ENCODE measurements at regions not wholly inside any gene's neighbourhood (a gene's known extent, or its start where the extent isn't known, plus 50 kb on each side); places are given as distances from the start of the nearest gene placed in this dataset.

DNA sequence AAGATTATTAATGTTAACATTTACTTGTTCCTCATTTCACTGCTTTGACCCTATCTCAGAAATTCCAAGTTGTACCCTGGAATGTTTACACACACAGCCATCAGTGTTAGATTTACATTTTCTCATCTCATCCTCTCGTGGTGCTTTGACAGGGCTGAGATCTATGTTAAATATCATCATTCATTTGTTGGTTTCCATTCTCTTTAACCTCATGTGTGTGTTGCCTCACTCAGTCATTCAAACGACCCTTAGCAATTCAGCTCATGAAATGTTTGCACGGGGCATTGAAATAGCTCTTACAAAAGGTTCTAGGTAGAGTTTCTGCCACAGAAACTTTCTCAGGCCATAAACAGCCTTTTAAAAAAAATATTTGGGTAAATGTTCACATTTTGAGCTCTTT is 369.6 kb upstream of the MAF start:
- ChIA-PET POLR2A (no interaction called here), CTCF (no interaction called here)
- H3K9me3 Mint-ChIP-seq, result no peaks in the 10 kb centered on the region
- no peak for DNase-seq
- no peaks in the 10 kb centered on the region for H3K4me1 Mint-ChIP-seq
- H3K36me3 Mint-ChIP-seq (ENCODE audit: low read depth), result no peaks in the 10 kb centered on the region
- H3K27me3 Mint-ChIP-seq, result no peaks in the 10 kb centered on the region
- H3K4me3 Mint-ChIP-seq, result no peak overlapping the region
- H3K27ac Mint-ChIP-seq, result no peak overlapping the region

- Mint-ChIP-seq H3K9me3 (no peaks in the 10 kb centered on the region), H3K4me3 (no peak overlapping the region), H3K27me3 (no peaks in the 10 kb centered on the region), H3K36me3 (ENCODE audit: low read depth) (no peaks in the 10 kb centered on the region), H3K4me1 (no peaks in the 10 kb centered on the region), H3K27ac (no peak overlapping the region)
- no peak for DNase-seq
- ChIA-PET POLR2A (no interaction called here), CTCF (no interaction called here)
Measured at GRCh38 chr16:79969458-79969857, 368.9 kb upstream of the MAF start.

DNA sequence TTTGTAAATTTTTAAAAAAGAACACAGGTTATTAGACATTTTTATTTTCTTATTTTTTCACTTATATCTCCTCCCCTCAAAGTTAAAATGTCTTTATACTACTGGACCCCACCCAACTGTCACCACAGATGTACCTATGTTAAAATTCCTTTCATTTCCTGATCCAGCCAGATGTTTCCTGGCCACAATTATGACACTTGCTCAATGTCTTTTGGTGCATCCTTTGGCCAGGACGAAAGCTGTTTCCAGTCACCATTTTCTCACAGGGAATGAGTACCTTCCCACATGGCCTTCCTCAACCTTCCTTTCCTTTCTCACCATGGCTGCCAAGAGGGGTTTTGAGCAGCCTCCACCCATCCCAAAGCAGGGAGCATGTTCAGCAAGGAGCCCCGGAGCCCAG is 365.7 kb upstream of the MAF start:
- ChIA-PET POLR2A (interaction anchor here (0.7 kb wide), 1 partner anchor 10 kb away, joined by 3 read pairs; no protein-coding TSS in a partner anchor), CTCF (no interaction called here)

DNA sequence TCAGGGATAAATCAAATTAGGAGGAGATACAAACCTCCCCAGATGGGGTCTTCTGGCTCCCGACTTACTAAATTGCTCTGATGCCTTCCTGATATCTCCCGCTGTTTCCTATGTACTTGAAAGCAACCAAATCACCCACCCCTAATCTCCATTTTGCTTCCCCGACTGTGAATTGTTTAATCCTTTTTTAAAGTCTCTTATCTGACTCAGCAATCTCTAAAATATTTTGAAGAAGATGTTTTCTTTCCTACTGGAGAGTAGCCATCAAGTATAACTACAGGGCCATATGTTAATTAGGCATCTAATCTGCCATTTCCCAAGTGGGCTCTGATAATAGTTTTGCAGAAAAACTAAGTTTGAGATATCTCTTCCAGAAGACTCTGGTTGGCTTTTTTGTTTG is 365.2 kb upstream of the MAF start:
- peaks cover 3% of the 10 kb centered on the region for H3K27me3 Mint-ChIP-seq
- no peak overlapping the region for H3K4me3 Mint-ChIP-seq
- H3K27ac Mint-ChIP-seq, result no peak overlapping the region
- H3K9me3 Mint-ChIP-seq, result no peaks in the 10 kb centered on the region
- H3K4me1 Mint-ChIP-seq, result no peaks in the 10 kb centered on the region
- no peaks in the 10 kb centered on the region for H3K36me3 Mint-ChIP-seq (ENCODE audit: low read depth)
- DNase-seq, result no peak
- CTCF ChIA-PET, result no interaction called here
- POLR2A ChIA-PET, result no interaction called here

More for the DNA sequence above, 365.7 kb upstream of the MAF start:
- H3K4me1 Mint-ChIP-seq, result no peaks in the 10 kb centered on the region
- no peak for DNase-seq
- no peaks in the 10 kb centered on the region for H3K36me3 Mint-ChIP-seq (ENCODE audit: low read depth)
- H3K27me3 Mint-ChIP-seq, result peaks cover 3% of the 10 kb centered on the region
- H3K27ac Mint-ChIP-seq, result no peak overlapping the region
- H3K4me3 Mint-ChIP-seq, result no peak overlapping the region
- H3K9me3 Mint-ChIP-seq, result no peaks in the 10 kb centered on the region

GRCh38 chr16:79964104-79964503 is 363.6 kb upstream of the MAF start:
- Mint-ChIP-seq H3K36me3 (ENCODE audit: low read depth) (no peaks in the 10 kb centered on the region), H3K27ac (no peak overlapping the region), H3K27me3 (peaks cover 3% of the 10 kb centered on the region), H3K4me1 (no peaks in the 10 kb centered on the region), H3K9me3 (no peaks in the 10 kb centered on the region), H3K4me3 (no peak overlapping the region)
- ChIA-PET CTCF (no interaction called here), POLR2A (no interaction called here)
- DNase-seq, result no peak

DNA sequence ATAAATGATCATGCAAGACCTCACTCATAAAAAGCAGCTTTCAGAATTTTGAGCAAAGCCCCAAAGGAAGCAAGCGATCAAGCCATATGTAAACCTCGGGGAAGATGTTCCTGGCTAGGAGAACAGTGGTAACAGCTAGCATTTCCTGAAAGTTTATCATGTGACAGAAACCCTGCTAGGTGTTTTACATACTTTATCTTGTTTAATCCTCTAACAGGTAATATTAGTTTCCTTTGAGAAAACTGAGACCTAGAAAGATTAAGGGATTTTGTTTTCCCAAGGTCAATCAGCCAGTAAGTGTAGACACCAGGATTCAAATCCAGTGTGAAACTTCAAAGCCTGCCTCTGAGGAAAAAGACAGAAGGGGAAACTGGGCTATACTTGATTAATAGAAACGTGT is 362.4 kb upstream of the MAF start:
- ChIA-PET CTCF (no interaction called here), POLR2A (no interaction called here)
- no peak overlapping the region for H3K27ac Mint-ChIP-seq

DNA sequence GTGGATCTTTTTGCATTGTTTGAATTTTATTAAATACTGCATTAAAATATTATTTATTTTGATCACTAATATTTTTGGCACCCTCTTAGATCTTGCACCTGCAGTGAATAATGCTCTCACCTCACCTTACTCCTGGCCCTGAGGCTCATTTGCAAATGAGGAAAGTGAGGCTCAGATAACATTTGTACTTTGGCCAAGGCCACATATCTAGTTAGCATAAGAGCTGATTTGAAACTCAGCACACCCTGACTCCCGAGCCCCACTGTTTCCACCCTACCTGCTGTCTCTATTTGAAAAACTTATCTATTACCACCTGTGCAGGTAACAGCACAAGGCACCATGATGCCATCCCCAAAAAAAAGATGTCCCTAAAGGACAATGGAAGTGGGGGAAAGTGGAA is 358.7 kb upstream of the MAF start:
- Mint-ChIP-seq H3K27me3 (peaks cover 3% of the 10 kb centered on the region), H3K36me3 (ENCODE audit: low read depth) (no peaks in the 10 kb centered on the region)
- CTCF ChIA-PET, result no interaction called here

More for the DNA sequence above, 362.4 kb upstream of the MAF start:
- Mint-ChIP-seq H3K36me3 (ENCODE audit: low read depth) (no peaks in the 10 kb centered on the region), H3K4me3 (no peak overlapping the region), H3K9me3 (no peaks in the 10 kb centered on the region), H3K27me3 (peaks cover 3% of the 10 kb centered on the region), H3K4me1 (no peaks in the 10 kb centered on the region)
- DNase-seq, result no peak

DNA sequence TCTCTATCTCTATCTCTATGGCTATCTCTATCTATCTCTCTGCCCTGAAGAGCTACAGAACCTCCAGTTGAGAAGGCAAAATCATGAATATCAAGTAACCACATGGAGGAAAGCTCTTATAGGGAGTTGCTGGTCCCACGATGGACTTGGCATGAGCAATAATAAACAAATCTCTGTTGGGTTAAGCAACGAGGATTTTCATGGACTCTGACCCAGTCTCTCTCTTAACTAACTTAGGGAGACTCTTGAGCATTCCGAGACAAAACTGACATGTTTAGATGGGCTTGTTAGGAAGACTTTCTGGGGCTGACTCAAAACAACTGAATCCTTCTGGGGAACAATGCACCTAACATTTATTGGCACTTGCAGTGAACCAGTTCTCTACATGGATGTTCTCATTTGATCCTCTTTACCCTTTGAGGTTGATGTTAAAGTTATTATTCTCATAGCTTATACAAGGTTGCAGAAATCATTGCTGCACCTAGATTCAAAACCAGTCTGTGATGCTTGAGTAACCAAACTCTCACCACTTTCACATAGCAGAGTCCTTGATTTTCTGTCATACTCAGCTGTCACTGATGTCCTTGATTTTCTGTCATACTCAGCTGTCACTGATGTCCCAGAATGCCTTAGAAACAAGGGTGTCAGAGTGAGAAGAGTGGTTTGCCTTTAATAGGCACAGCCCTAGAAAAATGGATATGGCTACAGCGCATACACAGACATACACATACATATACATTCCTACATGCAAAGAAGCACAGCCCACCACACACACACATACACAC is 354.6 kb upstream of the MAF start:
- no peaks in the 10 kb centered on the region for H3K4me1 Mint-ChIP-seq
- DNase-seq, result no peak
- no peak overlapping the region for H3K4me3 Mint-ChIP-seq
- ChIA-PET CTCF (no interaction called here), POLR2A (no interaction called here)
- peaks cover 7% of the 10 kb centered on the region for H3K27me3 Mint-ChIP-seq
- H3K9me3 Mint-ChIP-seq, result peaks cover 4% of the 10 kb centered on the region
- H3K36me3 Mint-ChIP-seq (ENCODE audit: low read depth), result no peaks in the 10 kb centered on the region
- no peak overlapping the region for H3K27ac Mint-ChIP-seq

More for the DNA sequence above, 358.7 kb upstream of the MAF start:
- Mint-ChIP-seq H3K27ac (no peak overlapping the region), H3K4me1 (no peaks in the 10 kb centered on the region), H3K9me3 (peaks cover 4% of the 10 kb centered on the region), H3K4me3 (no peak overlapping the region)
- DNase-seq, result no peak
- POLR2A ChIA-PET, result no interaction called here

- DNase-seq, result no peak
- Mint-ChIP-seq H3K4me3 (no peak overlapping the region), H3K36me3 (ENCODE audit: low read depth) (no peaks in the 10 kb centered on the region), H3K27ac (no peak overlapping the region), H3K27me3 (peaks cover 19% of the 10 kb centered on the region), H3K4me1 (peaks cover 3% of the 10 kb centered on the region), H3K9me3 (peaks cover 2% of the 10 kb centered on the region)
- ChIA-PET POLR2A (no interaction called here), CTCF (no interaction called here)
Measured at GRCh38 chr16:79950932-79951719, 350.6 kb upstream of the MAF start.

- Mint-ChIP-seq H3K4me1 (peaks cover 3% of the 10 kb centered on the region), H3K36me3 (ENCODE audit: low read depth) (no peaks in the 10 kb centered on the region), H3K4me3 (no peak overlapping the region), H3K27ac (no peak overlapping the region), H3K9me3 (no peaks in the 10 kb centered on the region), H3K27me3 (peaks cover 19% of the 10 kb centered on the region)
- ChIA-PET POLR2A (no interaction called here), CTCF (no interaction called here)
- no peak for DNase-seq
Measured at GRCh38 chr16:79949417-79949816, 348.9 kb upstream of the MAF start.

- POLR2A ChIA-PET, result no interaction called here
- DNase-seq, result no peak
- Mint-ChIP-seq H3K27me3 (peaks cover 19% of the 10 kb centered on the region), H3K36me3 (ENCODE audit: low read depth) (no peaks in the 10 kb centered on the region), H3K9me3 (no peaks in the 10 kb centered on the region), H3K27ac (no peak overlapping the region), H3K4me3 (no peak overlapping the region), H3K4me1 (peaks cover 3% of the 10 kb centered on the region)
- CTCF ChIA-PET, result no interaction called here
Measured at GRCh38 chr16:79947771-79948170, 347.2 kb upstream of the MAF start.

- H3K27me3 Mint-ChIP-seq, result peaks cover 18% of the 10 kb centered on the region
- H3K27ac Mint-ChIP-seq, result no peak overlapping the region
- ChIA-PET CTCF (no interaction called here), POLR2A (no interaction called here)
- H3K36me3 Mint-ChIP-seq (ENCODE audit: low read depth), result no peaks in the 10 kb centered on the region
- no peaks in the 10 kb centered on the region for H3K9me3 Mint-ChIP-seq
- H3K4me1 Mint-ChIP-seq, result peaks cover 3% of the 10 kb centered on the region
- no peak for DNase-seq
- H3K4me3 Mint-ChIP-seq, result no peak overlapping the region
Measured at GRCh38 chr16:79946252-79946651, 345.7 kb upstream of the MAF start.

DNA sequence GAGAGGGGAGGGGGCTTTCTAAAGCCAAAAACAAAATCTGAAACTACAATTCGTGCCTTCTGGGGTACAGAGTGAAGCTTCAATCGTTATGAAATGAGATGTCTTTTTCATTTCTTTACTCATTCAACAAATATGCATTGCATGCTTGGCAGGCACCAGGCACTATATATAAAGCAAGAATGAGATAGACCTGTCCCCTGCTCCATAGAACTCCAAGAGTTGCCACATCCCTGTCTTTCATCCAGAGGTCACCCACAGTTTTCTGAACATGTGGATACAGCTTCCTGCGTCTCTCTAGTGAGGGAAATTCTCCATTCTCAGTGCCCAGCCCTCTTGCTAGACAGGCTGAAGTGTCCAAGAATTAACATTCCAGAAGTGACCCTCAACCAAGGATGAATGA is 343.2 kb upstream of the MAF start:
- no peaks in the 10 kb centered on the region for H3K9me3 Mint-ChIP-seq
- H3K4me1 Mint-ChIP-seq, result peaks cover 3% of the 10 kb centered on the region
- H3K27ac Mint-ChIP-seq, result no peak overlapping the region
- H3K36me3 Mint-ChIP-seq (ENCODE audit: low read depth), result no peaks in the 10 kb centered on the region
- ChIA-PET POLR2A (no interaction called here), CTCF (no interaction called here)
- no peak overlapping the region for H3K4me3 Mint-ChIP-seq
- H3K27me3 Mint-ChIP-seq, result peaks cover 2% of the 10 kb centered on the region
- no peak for DNase-seq

- Mint-ChIP-seq H3K27me3 (peaks cover 2% of the 10 kb centered on the region), H3K4me1 (no peaks in the 10 kb centered on the region), H3K4me3 (no peak overlapping the region), H3K36me3 (ENCODE audit: low read depth) (no peaks in the 10 kb centered on the region), H3K9me3 (no peaks in the 10 kb centered on the region), H3K27ac (no peak overlapping the region)
- no peak for DNase-seq
- ChIA-PET CTCF (no interaction called here), POLR2A (no interaction called here)
Measured at GRCh38 chr16:79938575-79938974, 338.0 kb upstream of the MAF start.
